SK-N-SH (cell line): ENCODE measurements at regions not wholly inside any gene's neighbourhood (a gene's known extent, or its start where the extent isn't known, plus 50 kb on each side); places are given as distances from the start of the nearest gene placed in this dataset.

ENCODE experiments used
- CTCF ChIA-PET: fragments of 300-600, 350-600 bp; formaldehyde crosslinking; extraction: SDS; loops from one replicate; lab custom pipeline; 2021; lab: Yijun Ruan, JAX
- POLR2A ChIA-PET: fragments of 350-600 bp; sonication (Branson Sonifier 250); formaldehyde crosslinking; extraction: SDS; loops from one replicate; lab custom pipeline; 2020; ENCODE audit warnings: antibody characterized with exemption, inconsistent platforms; lab: Yijun Ruan, JAX
- DNase-seq: peaks from one replicate; pipeline ENCODE4 v3.0.0; 2012
- H2AFZ ChIP-seq: fragments of 200-600 bp; sonication (generic); 2 replicates; pipeline ENCODE4 v1.8.1; 2016; ENCODE audit warnings: antibody characterized with exemption, mild to moderate bottlenecking, low read depth
- H3F3A ChIP-seq: fragments of 200-600 bp; sonication (generic); replicated peaks from 2 replicates; pipeline ENCODE3; 2016; ENCODE audit warnings: antibody characterized with exemption, mild to moderate bottlenecking; ENCODE audit not compliant: insufficient read depth
- H3K27ac ChIP-seq, 2 experiments: fragments of 200-500 bp in 1 of 2; fragments of 200-600 bp in 1 of 2; sonication (Bioruptor generic) in 1 of 2; sonication (generic), shearing (Covaris generic) in 1 of 2; 2 replicates each; pipeline versions ENCODE4 v1.5.1 to v1.6.1; 2014 to 2016; ENCODE audit warnings: low read depth in 2 of 2, inconsistent platforms in 1 of 2, low read length in 1 of 2, mild to moderate bottlenecking in 1 of 2, mixed read lengths in 1 of 2
- H3K27me3 ChIP-seq: fragments of 200-600 bp; sonication (generic), shearing (Covaris generic); 2 replicates; pipeline ENCODE4 v1.6.1; 2016; ENCODE audit warnings: mixed run types; ENCODE audit not compliant: insufficient read depth
- H3K36me3 ChIP-seq, 2 experiments: fragments of 200-500 bp in 1 of 2; fragments of 200-600 bp in 1 of 2; sonication (Bioruptor generic) in 1 of 2; sonication (generic) in 1 of 2; replicated peaks in 1 of 2; 2 replicates each; pipeline versions ENCODE3 to v1.5.1; 2014 to 2016; ENCODE audit warnings: low read length in 1 of 2, mild to moderate bottlenecking in 1 of 2; ENCODE audit not compliant: insufficient read depth in 2 of 2, control insufficient read depth in 1 of 2
- H3K4me1 ChIP-seq, 2 experiments: fragments of 200-500 bp in 1 of 2; fragments of 200-600 bp in 1 of 2; sonication (Bioruptor generic) in 1 of 2; sonication (generic), shearing (Covaris generic) in 1 of 2; 2 replicates each; pipeline versions ENCODE4 v1.5.1 to v1.6.1; 2014 to 2016; ENCODE audit warnings: low read depth in 1 of 2, low read length in 1 of 2, mixed run types in 1 of 2; ENCODE audit not compliant: insufficient read depth in 2 of 2, control insufficient read depth in 1 of 2
- H3K4me2 ChIP-seq: fragments of 200-600 bp; sonication (generic), shearing (Covaris generic); 2 replicates; pipeline ENCODE4 v1.6.1; 2017; ENCODE audit warnings: mixed run types
- H3K4me3 ChIP-seq, 2 experiments: fragments of 200-500 bp in 1 of 2; fragments of 200-600 bp in 1 of 2; sonication (Bioruptor generic) in 1 of 2; sonication (generic), shearing (Covaris generic) in 1 of 2; 2 replicates each; pipeline versions ENCODE4 v1.5.1 to v1.8.1; 2014 to 2016; ENCODE audit warnings: low read depth in 2 of 2, inconsistent platforms in 1 of 2, low read length in 1 of 2, mild to moderate bottlenecking in 1 of 2, mixed read lengths in 1 of 2, moderate library complexity in 1 of 2
- H3K79me2 ChIP-seq: fragments of 200-600 bp; sonication (generic); 2 replicates; pipeline ENCODE4 v1.8.1; 2017; ENCODE audit warnings: mild to moderate bottlenecking; ENCODE audit not compliant: insufficient read depth
- H3K9ac ChIP-seq: fragments of 200-600 bp; sonication (generic); 2 replicates; pipeline ENCODE4 v1.6.1; 2017; ENCODE audit warnings: mixed run types
- H3K9me2 ChIP-seq: fragments of 200-600 bp; sonication (generic); 2 replicates; pipeline ENCODE4 v1.6.1; 2017; ENCODE audit warnings: mixed run types
- H3K9me3 ChIP-seq: fragments of 200-600 bp; sonication (generic); 2 replicates; pipeline ENCODE4 v1.6.1; 2017; ENCODE audit warnings: mixed run types, mild to moderate bottlenecking, moderate library complexity
- H4K20me1 ChIP-seq: fragments of 200-600 bp; sonication (generic); 2 replicates; pipeline ENCODE4 v1.6.1; 2017; ENCODE audit warnings: mild to moderate bottlenecking, mixed run types; ENCODE audit not compliant: insufficient read depth
- CHD2 ChIP-seq: fragments of 150-350 bp; IDR thresholded peaks from 2 replicates; pipeline ENCODE4 v1.6.1; 2018; ENCODE audit warnings: low read length; ENCODE audit not compliant: partially characterized antibody
- CTCF ChIP-seq: fragments of 200-600 bp; sonication (generic); IDR thresholded peaks from 2 replicates; pipeline ENCODE4 v1.6.1; 2017; ENCODE audit warnings: antibody characterized with exemption, mild to moderate bottlenecking, moderate library complexity
- ELF1 ChIP-seq: IDR thresholded peaks from 2 replicates; pipeline ENCODE4 v1.4.0; 2012
- FOSL2 ChIP-seq: IDR thresholded peaks from 2 replicates; pipeline ENCODE4 v1.4.0; 2012; ENCODE audit warnings: low read depth, mild to moderate bottlenecking, moderate library complexity, borderline replicate concordance
- FOXM1 ChIP-seq: IDR thresholded peaks from 2 replicates; pipeline ENCODE4 v1.4.0; 2012; ENCODE audit warnings: low read depth, mild to moderate bottlenecking
- GABPA ChIP-seq: IDR thresholded peaks from 2 replicates; pipeline ENCODE4 v1.4.0; 2012; ENCODE audit warnings: low read depth, mild to moderate bottlenecking
- MAX ChIP-seq: IDR thresholded peaks from 2 replicates; pipeline ENCODE4 v1.4.0; 2012; ENCODE audit warnings: low read depth
- MEF2A ChIP-seq: IDR thresholded peaks from 2 replicates; pipeline ENCODE4 v1.4.0; 2012; ENCODE audit warnings: low read depth, borderline replicate concordance
- MXI1 ChIP-seq: IDR thresholded peaks from 2 replicates; pipeline ENCODE4 v1.6.1; 2012; ENCODE audit warnings: mild to moderate bottlenecking, low read depth, low read length, improper control_type of control experiment
- NFIC ChIP-seq: IDR thresholded peaks from 2 replicates; pipeline ENCODE4 v1.4.0; 2012; ENCODE audit warnings: borderline replicate concordance
- NRF1 ChIP-seq: IDR thresholded peaks from 2 replicates; pipeline ENCODE4 v1.6.1; 2012; ENCODE audit warnings: low read depth, mild to moderate bottlenecking, low read length
- POLR2AphosphoS5 ChIP-seq: IDR thresholded peaks from 2 replicates; pipeline ENCODE4 v1.6.1; 2012; ENCODE audit warnings: low read depth, low read length
- REST ChIP-seq: IDR thresholded peaks from 2 replicates; pipeline ENCODE4 v1.6.1; 2012; ENCODE audit warnings: mild to moderate bottlenecking, low read depth, low read length, moderate library complexity
- RFX5 ChIP-seq: IDR thresholded peaks from 2 replicates; pipeline ENCODE4 v1.6.1; 2012; ENCODE audit warnings: mild to moderate bottlenecking, improper control_type of control experiment, low read length
- RXRA ChIP-seq: IDR thresholded peaks from 2 replicates; pipeline ENCODE4 v1.4.0; 2012; ENCODE audit warnings: low read depth, mild to moderate bottlenecking, borderline replicate concordance
- SIN3A ChIP-seq: IDR thresholded peaks from 2 replicates; pipeline ENCODE4 v1.6.1; 2012; ENCODE audit warnings: low read depth, mild to moderate bottlenecking, low read length, moderate library complexity, borderline replicate concordance
- TAF1 ChIP-seq: IDR thresholded peaks from 2 replicates; pipeline ENCODE4 v1.6.1; 2012; ENCODE audit warnings: low read depth, mild to moderate bottlenecking, low read length, moderate library complexity, borderline replicate concordance
- TEAD4 ChIP-seq: IDR thresholded peaks from 2 replicates; pipeline ENCODE4 v1.4.0; 2012; ENCODE audit warnings: mild to moderate bottlenecking, borderline replicate concordance; ENCODE audit not compliant: insufficient read depth
- YY1 ChIP-seq: IDR thresholded peaks from 2 replicates; pipeline ENCODE4 v1.4.0; 2012; ENCODE audit warnings: low read depth, mild to moderate bottlenecking
- ZBTB33 ChIP-seq: IDR thresholded peaks from 2 replicates; pipeline ENCODE4 v1.4.0; 2012; ENCODE audit warnings: low read depth, borderline replicate concordance
- WGBS: methylation state at CpG from one replicate; pipeline ENCODE4 v1.1.6; 2017; ENCODE audit warnings: low lambda C conversion rate; 5-methylcytosine and 5-hydroxymethylcytosine counted together

GRCh38 chr15:98397419-98397818, 250.9 kb upstream of the IGF1R start (continued):
- no peak for TF ChIP-seq CTCF
- no peak for TF ChIP-seq MXI1
- TF ChIP-seq RXRA: no peak
- TF ChIP-seq TAF1: no peak
- TF ChIP-seq GABPA: no peak
- TF ChIP-seq ZBTB33: no peak
- TF ChIP-seq CHD2: no peak

GRCh38 chr15:98398056-98398455, 250.3 kb upstream of the IGF1R start:
- no peaks in the 10 kb centered on the region for H3K4me1 ChIP-seq
- no peak overlapping the region for H3K9ac ChIP-seq
- H3K27me3 ChIP-seq: peaks cover 22% of the 10 kb centered on the region; the same call in 1 of the 2 replicates
- H3K27ac ChIP-seq: no peak overlapping the region
- H3K79me2 ChIP-seq: no peaks in the 10 kb centered on the region
- TF ChIP-seq TAF1 (no peak), ELF1 (no peak), TEAD4 (no peak), SIN3A (no peak), YY1 (no peak), FOXM1 (no peak), REST (no peak), NFIC (no peak), NRF1 (no peak), RFX5 (no peak), POLR2AphosphoS5 (no peak), MAX (no peak), CTCF (no peak), FOSL2 (no peak), GABPA (no peak), MEF2A (no peak)
- TF ChIP-seq, all 33 proteins: peak for 0
- Histone ChIP-seq H2AFZ (no peak overlapping the region), H3K9me2 (no peaks in the 10 kb centered on the region), H4K20me1 (no peaks in the 10 kb centered on the region), H3K4me2 (no peak overlapping the region), H3K9me3 (no peaks in the 10 kb centered on the region), H3K4me3 (no peak overlapping the region), H3F3A (no peaks in the 10 kb centered on the region), H3K36me3 (no peaks in the 10 kb centered on the region)
- ChIA-PET CTCF (interaction anchor here (0.9 to 3.7 kb wide), 3 partner anchors 25 to 86 kb away, joined by 3 to 19 read pairs (median 5); no protein-coding TSS in a partner anchor), POLR2A (no interaction called here)
- 3% methylated on average over 4 of the region's 4 CpGs for WGBS
- no peak for DNase-seq
